Cardiac fibroblast (primary cell): ENCODE measurements at regions not wholly inside any gene's neighbourhood (a gene's known extent, or its start where the extent isn't known, plus 50 kb on each side); places are given as distances from the start of the nearest gene placed in this dataset.
A peak's percentile ranks its signal among the peaks of the same experiment; 100 is the strongest.

Experiments used
- DNase-seq, 2 donors: peaks; one replicate each; pipeline versions ENCODE4 v3.0.0 to v3.0.0-alpha.2; 2010; ENCODE audit warnings: low read depth in 2 of 2
- H3K4me3 ChIP-seq, 2 donors: replicated peaks in 1 of 2; 1 replicate in 1 of 2; 2 replicates in 1 of 2; pipeline ENCODE4 v1.5.1; 2011; ENCODE audit warnings: low read depth in 2 of 2, low read length in 2 of 2, mild to moderate bottlenecking in 2 of 2, moderate library complexity in 1 of 2
- CTCF ChIP-seq: IDR thresholded peaks from one replicate; pipeline ENCODE4 v1.5.1; 2011; ENCODE audit warnings: low read depth, mild to moderate bottlenecking, low read length, inconsistent platforms

- no peak for TF ChIP-seq CTCF
Observed at GRCh38 chr17:12313786-12314185, 293.1 kb downstream of the MAP2K4 start.

GRCh38 chr17:12316021-12316420 lies 295.3 kb downstream of the MAP2K4 start:
- TF ChIP-seq CTCF: no peak
- DNase-seq: peak in 1 of 2 donors; percentile 16

More at GRCh38 chr17:12313786-12314185, 293.1 kb downstream of the MAP2K4 start:
- DNase-seq: no peak
- H3K4me3 ChIP-seq: no peak overlapping the region

GRCh38 chr17:12318571-12319266 lies 298.0 kb downstream of the MAP2K4 start:
- peak in 1 of 2 donors; percentile 8 for DNase-seq
- no peak for TF ChIP-seq CTCF
- H3K4me3 ChIP-seq: no peak overlapping the region

More at GRCh38 chr17:12316021-12316420, 295.3 kb downstream of the MAP2K4 start:
- no peak overlapping the region for H3K4me3 ChIP-seq

GRCh38 chr17:12320286-12320685 lies 299.6 kb downstream of the MAP2K4 start:
- DNase-seq: peak in 1 of 2 donors; percentile 52
- TF ChIP-seq CTCF: no peak
- no peak overlapping the region for H3K4me3 ChIP-seq

- TF ChIP-seq CTCF: no peak
- H3K4me3 ChIP-seq: no peak overlapping the region
- no peak for DNase-seq
Observed at GRCh38 chr17:12328204-12328603, 307.5 kb downstream of the MAP2K4 start.

- DNase-seq: no peak
- TF ChIP-seq CTCF: no peak
- no peak overlapping the region for H3K4me3 ChIP-seq
Observed at GRCh38 chr17:12330456-12330855, 309.8 kb downstream of the MAP2K4 start.

GRCh38 chr17:12341328-12341727 lies 320.7 kb downstream of the MAP2K4 start:
- no peak overlapping the region for H3K4me3 ChIP-seq
- no peak for TF ChIP-seq CTCF
- DNase-seq: no peak
